GM12878 (cell line): ENCODE measurements at regions not wholly inside any gene's neighbourhood (a gene's known extent, or its start where the extent isn't known, plus 50 kb on each side); places are given as distances from the start of the nearest gene placed in this dataset.

Source experiments
- ATAC-seq: fragments of 200-7000 bp; cut with Tn5 transposase; 3 replicates; pipeline ENCODE4 v1.9.1; 2020; ENCODE audit warnings: mild to moderate bottlenecking, moderate library complexity
- BruUV-seq: library from RNA; stranded (reverse); fragments of 400-500 nt; replicated peaks from 2 replicates; lab custom pipeline; 2021; lab: Mats Ljungman, UMichigan
- CTCF ChIA-PET: fragments of 300-600 bp; sonication (Branson Sonifier 250); formaldehyde crosslinking; extraction: SDS; loops from one replicate; lab custom pipeline; 2021; ENCODE audit warnings: inconsistent platforms; lab: Yijun Ruan, JAX
- POLR2A ChIA-PET: fragments of 350-600 bp; formaldehyde crosslinking; extraction: SDS; loops from one replicate; lab custom pipeline; 2021; ENCODE audit warnings: inconsistent platforms; lab: Charles Lee
- RAD21 ChIA-PET: fragments of 300-600 bp; sonication (Branson Sonifier 250); formaldehyde crosslinking; loops from one replicate; lab custom pipeline; 2023; ENCODE audit warnings: antibody characterized with exemption; ENCODE audit not compliant: unreplicated experiment; lab: Charles Lee
- SMC1A ChIA-PET: fragments of 300-600 bp; sonication (Branson Sonifier 250); formaldehyde crosslinking; loops from one replicate; lab custom pipeline; 2023; ENCODE audit not compliant: unreplicated experiment, uncharacterized antibody; lab: Charles Lee
- DNase-seq: peaks from one replicate; pipeline ENCODE4 v3.0.0-alpha.2; 2011; ENCODE audit warnings: low read depth, low spot score
- FAIRE-seq: peaks from 3 replicates; lab custom pipeline; 2011; peaks lifted over from hg19 to GRCh38; lab: Jason Lieb, UNC
- H2AFZ ChIP-seq: 2 replicates; pipeline ENCODE4 v1.6.0; 2011; ENCODE audit warnings: low read depth, low read length, control low read depth; ENCODE audit not compliant: control insufficient read depth
- H3K27ac ChIP-seq: 2 replicates; pipeline ENCODE4 v1.5.1; 2011; ENCODE audit warnings: control low read depth; ENCODE audit not compliant: control insufficient read depth, insufficient read depth
- H3K27me3 ChIP-seq, 2 experiments: replicated peaks in 1 of 2; 2 replicates each; pipeline versions ENCODE4 v1.6.0 to v1.6.1; 2011; ENCODE audit warnings: low read length in 1 of 2; ENCODE audit not compliant: control insufficient read depth in 2 of 2, insufficient read depth in 2 of 2
- H3K36me3 ChIP-seq, 2 experiments: 2 replicates each; pipeline ENCODE4 v1.5.1; 2011; ENCODE audit warnings: low read length in 1 of 2; ENCODE audit not compliant: control insufficient read depth in 2 of 2, insufficient read depth in 2 of 2
- H3K4me1 ChIP-seq: 2 replicates; pipeline ENCODE4 v1.6.1; 2011; ENCODE audit warnings: mild to moderate bottlenecking, low read length, moderate library complexity, mixed read lengths; ENCODE audit not compliant: control insufficient read depth, insufficient read depth
- H3K4me2 ChIP-seq: 2 replicates; pipeline ENCODE4 v1.6.0; 2011; ENCODE audit warnings: control low read depth; ENCODE audit not compliant: control insufficient read depth, insufficient read depth
- H3K4me3 ChIP-seq: fragments of 200-600 bp; sonication (generic); 2 replicates; pipeline ENCODE4 v1.5.1; 2016
- H3K79me2 ChIP-seq: 2 replicates; pipeline ENCODE4 v1.6.0; 2011; ENCODE audit warnings: low read length; ENCODE audit not compliant: control insufficient read depth, insufficient read depth
- H3K9ac ChIP-seq: 2 replicates; pipeline ENCODE4 v1.8.0; 2011; ENCODE audit warnings: low read length, control low read depth, mixed read lengths; ENCODE audit not compliant: control insufficient read depth, insufficient read depth
- H3K9me3 ChIP-seq: replicated peaks from 3 replicates; pipeline ENCODE4 v1.5.1; 2011; ENCODE audit warnings: mild to moderate bottlenecking, low read length; ENCODE audit not compliant: control insufficient read depth, insufficient read depth
- H4K20me1 ChIP-seq: 2 replicates; pipeline ENCODE4 v1.6.0; 2011; ENCODE audit not compliant: control insufficient read depth, insufficient read depth
- CBX3 ChIP-seq: fragments of 200-600 bp; sonication (generic); IDR thresholded peaks from 2 replicates; pipeline ENCODE4 v1.6.1; 2016; ENCODE audit warnings: low read depth, borderline replicate concordance
- EED ChIP-seq: sonication (generic); IDR thresholded peaks from 2 replicates; pipeline ENCODE4 v1.6.1; 2016; ENCODE audit warnings: antibody characterized with exemption, low read depth
- RAD21 ChIP-seq: IDR thresholded peaks from 2 replicates; pipeline ENCODE4 v1.6.1; 2011; ENCODE audit warnings: mild to moderate bottlenecking, low read depth, low read length, moderate library complexity; ENCODE audit not compliant: insufficient read depth
- STAT3 ChIP-seq: IDR thresholded peaks from 2 replicates; pipeline ENCODE4 v1.6.1; 2011; ENCODE audit warnings: low read depth, low read length, improper control_type of control experiment
- WGBS: methylation state at CpG from one replicate; pipeline ENCODE4 v1.1.6; 2016; ENCODE audit warnings: low lambda C conversion rate; ENCODE audit not compliant: insufficient replicate concordance, insufficient coverage; ENCODE audit errors: missing lambda C conversion rate; 5-methylcytosine and 5-hydroxymethylcytosine counted together
- in situ Hi-C: fragments of 300-500 bp; cut with MboI; formaldehyde crosslinking; loops from 9 replicates; pipeline ENCODE4 v1.14.3; 2018; ENCODE audit warnings: mixed read lengths
- intact Hi-C: fragments of 100-400 bp; cut with micrococcal nuclease; formaldehyde crosslinking; loops from one replicate; pipeline ENCODE4 v1.14.2; 2022; ENCODE audit not compliant: unreplicated experiment
- TF ChIP-seq, protein P1 (sequence below): IDR thresholded peaks from 2 replicates; pipeline ENCODE4 v1.6.1; 2011; ENCODE audit warnings: low read depth, low read length, improper control_type of control experiment, borderline replicate concordance
- TF ChIP-seq, protein P2 (sequence below): fragments of 450-650 bp; IDR thresholded peaks from 2 replicates; pipeline ENCODE4 v1.6.1; 2016; ENCODE audit warnings: mild to moderate bottlenecking, moderate library complexity, borderline replicate concordance
- TF ChIP-seq, protein P3 (sequence below): fragments of 450-650 bp; IDR thresholded peaks from 2 replicates; pipeline ENCODE4 v1.6.1; 2017; ENCODE audit warnings: mild to moderate bottlenecking, low read depth, inconsistent platforms; ENCODE audit not compliant: poor library complexity, severe bottlenecking
- TF ChIP-seq, protein P4 (sequence below): IDR thresholded peaks from 2 replicates; pipeline ENCODE4 v1.6.1; 2011; ENCODE audit warnings: mild to moderate bottlenecking, low read depth, low read length, moderate library complexity; ENCODE audit not compliant: insufficient replicate concordance
- TF ChIP-seq, protein P5 (sequence below): IDR thresholded peaks from 2 replicates; pipeline ENCODE4 v1.6.1; 2011; ENCODE audit warnings: borderline replicate concordance, low read depth, mild to moderate bottlenecking, moderate library complexity, low read length; ENCODE audit not compliant: insufficient read depth, poor library complexity, severe bottlenecking

DNA sequence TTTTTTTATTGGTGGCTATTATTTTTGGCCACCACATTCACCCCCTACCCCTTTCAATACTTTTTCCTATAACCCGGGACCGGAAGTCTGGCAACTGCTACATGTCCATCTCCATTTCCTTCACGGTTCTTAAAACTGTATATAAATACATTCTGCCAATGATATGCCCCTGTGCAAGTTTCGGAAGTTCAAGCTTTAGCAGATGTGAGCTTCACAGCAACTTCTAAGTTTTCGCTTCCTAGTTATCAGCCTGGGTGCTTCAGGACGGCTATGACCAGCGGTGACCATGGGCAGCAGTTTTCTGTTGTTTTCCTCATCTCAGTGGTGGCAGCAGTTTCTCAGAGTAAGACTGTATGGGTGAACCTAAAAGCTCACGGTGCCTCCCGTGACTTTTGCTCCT, 153.5 kb upstream of the NFE2L3 start:
- ChIA-PET SMC1A (interaction anchor here (1.0 kb wide), 1 partner anchor 9 kb away, joined by 4 read pairs; no protein-coding TSS in a partner anchor), CTCF (no interaction called here), RAD21 (interaction anchor here (1.4 to 1.5 kb wide), 2 partner anchors 10 to 31 kb away, joined by 3 read pairs; no protein-coding TSS in a partner anchor), POLR2A (no interaction called here)
- no TSS peak for BruUV-seq
- no peak overlapping the region for H3K4me2 ChIP-seq
- no peaks in the 10 kb centered on the region for H3K79me2 ChIP-seq
- ATAC-seq (no peak), FAIRE-seq (no peak), DNase-seq (no peak)
- H4K20me1 ChIP-seq = no peaks in the 10 kb centered on the region
- no peak overlapping the region for H3K9ac ChIP-seq
- no peaks in the 10 kb centered on the region for H3K4me1 ChIP-seq
- no peak for TF ChIP-seq RAD21
- TF ChIP-seq, protein P1, sequence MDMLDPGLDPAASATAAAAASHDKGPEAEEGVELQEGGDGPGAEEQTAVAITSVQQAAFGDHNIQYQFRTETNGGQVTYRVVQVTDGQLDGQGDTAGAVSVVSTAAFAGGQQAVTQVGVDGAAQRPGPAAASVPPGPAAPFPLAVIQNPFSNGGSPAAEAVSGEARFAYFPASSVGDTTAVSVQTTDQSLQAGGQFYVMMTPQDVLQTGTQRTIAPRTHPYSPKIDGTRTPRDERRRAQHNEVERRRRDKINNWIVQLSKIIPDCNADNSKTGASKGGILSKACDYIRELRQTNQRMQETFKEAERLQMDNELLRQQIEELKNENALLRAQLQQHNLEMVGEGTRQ = no peak
- TF ChIP-seq, protein P2, sequence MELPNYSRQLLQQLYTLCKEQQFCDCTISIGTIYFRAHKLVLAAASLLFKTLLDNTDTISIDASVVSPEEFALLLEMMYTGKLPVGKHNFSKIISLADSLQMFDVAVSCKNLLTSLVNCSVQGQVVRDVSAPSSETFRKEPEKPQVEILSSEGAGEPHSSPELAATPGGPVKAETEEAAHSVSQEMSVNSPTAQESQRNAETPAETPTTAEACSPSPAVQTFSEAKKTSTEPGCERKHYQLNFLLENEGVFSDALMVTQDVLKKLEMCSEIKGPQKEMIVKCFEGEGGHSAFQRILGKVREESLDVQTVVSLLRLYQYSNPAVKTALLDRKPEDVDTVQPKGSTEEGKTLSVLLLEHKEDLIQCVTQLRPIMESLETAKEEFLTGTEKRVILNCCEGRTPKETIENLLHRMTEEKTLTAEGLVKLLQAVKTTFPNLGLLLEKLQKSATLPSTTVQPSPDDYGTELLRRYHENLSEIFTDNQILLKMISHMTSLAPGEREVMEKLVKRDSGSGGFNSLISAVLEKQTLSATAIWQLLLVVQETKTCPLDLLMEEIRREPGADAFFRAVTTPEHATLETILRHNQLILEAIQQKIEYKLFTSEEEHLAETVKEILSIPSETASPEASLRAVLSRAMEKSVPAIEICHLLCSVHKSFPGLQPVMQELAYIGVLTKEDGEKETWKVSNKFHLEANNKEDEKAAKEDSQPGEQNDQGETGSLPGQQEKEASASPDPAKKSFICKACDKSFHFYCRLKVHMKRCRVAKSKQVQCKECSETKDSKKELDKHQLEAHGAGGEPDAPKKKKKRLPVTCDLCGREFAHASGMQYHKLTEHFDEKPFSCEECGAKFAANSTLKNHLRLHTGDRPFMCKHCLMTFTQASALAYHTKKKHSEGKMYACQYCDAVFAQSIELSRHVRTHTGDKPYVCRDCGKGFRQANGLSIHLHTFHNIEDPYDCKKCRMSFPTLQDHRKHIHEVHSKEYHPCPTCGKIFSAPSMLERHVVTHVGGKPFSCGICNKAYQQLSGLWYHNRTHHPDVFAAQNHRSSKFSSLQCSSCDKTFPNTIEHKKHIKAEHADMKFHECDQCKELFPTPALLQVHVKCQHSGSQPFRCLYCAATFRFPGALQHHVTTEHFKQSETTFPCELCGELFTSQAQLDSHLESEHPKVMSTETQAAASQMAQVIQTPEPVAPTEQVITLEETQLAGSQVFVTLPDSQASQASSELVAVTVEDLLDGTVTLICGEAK = no peak
- TF ChIP-seq, protein P3, sequence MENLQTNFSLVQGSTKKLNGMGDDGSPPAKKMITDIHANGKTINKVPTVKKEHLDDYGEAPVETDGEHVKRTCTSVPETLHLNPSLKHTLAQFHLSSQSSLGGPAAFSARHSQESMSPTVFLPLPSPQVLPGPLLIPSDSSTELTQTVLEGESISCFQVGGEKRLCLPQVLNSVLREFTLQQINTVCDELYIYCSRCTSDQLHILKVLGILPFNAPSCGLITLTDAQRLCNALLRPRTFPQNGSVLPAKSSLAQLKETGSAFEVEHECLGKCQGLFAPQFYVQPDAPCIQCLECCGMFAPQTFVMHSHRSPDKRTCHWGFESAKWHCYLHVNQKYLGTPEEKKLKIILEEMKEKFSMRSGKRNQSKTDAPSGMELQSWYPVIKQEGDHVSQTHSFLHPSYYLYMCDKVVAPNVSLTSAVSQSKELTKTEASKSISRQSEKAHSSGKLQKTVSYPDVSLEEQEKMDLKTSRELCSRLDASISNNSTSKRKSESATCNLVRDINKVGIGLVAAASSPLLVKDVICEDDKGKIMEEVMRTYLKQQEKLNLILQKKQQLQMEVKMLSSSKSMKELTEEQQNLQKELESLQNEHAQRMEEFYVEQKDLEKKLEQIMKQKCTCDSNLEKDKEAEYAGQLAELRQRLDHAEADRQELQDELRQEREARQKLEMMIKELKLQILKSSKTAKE = no peak
- no peak for TF ChIP-seq EED
- TF ChIP-seq, protein P4, sequence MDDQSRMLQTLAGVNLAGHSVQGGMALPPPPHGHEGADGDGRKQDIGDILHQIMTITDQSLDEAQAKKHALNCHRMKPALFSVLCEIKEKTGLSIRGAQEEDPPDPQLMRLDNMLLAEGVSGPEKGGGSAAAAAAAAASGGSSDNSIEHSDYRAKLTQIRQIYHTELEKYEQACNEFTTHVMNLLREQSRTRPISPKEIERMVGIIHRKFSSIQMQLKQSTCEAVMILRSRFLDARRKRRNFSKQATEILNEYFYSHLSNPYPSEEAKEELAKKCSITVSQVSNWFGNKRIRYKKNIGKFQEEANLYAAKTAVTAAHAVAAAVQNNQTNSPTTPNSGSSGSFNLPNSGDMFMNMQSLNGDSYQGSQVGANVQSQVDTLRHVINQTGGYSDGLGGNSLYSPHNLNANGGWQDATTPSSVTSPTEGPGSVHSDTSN = no peak
- no peak for TF ChIP-seq CBX3
- TF ChIP-seq, protein P5, sequence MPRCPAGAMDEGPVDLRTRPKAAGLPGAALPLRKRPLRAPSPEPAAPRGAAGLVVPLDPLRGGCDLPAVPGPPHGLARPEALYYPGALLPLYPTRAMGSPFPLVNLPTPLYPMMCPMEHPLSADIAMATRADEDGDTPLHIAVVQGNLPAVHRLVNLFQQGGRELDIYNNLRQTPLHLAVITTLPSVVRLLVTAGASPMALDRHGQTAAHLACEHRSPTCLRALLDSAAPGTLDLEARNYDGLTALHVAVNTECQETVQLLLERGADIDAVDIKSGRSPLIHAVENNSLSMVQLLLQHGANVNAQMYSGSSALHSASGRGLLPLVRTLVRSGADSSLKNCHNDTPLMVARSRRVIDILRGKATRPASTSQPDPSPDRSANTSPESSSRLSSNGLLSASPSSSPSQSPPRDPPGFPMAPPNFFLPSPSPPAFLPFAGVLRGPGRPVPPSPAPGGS = no peak
- TF ChIP-seq STAT3 = no peak
- no peak overlapping the region for H3K4me3 ChIP-seq
- H2AFZ ChIP-seq = no peak overlapping the region
- H3K36me3 ChIP-seq = no peaks in the 10 kb centered on the region
- H3K27me3 ChIP-seq = 0 out of 4 replicates have a peak, but pooled peaks cover 0 to 1% of the 10 kb centered on the region in 2 experiments
- intact Hi-C loops = no loop called here
- WGBS = 79% methylated on average over 9 of the region's 9 CpGs
- no peaks in the 10 kb centered on the region for H3K9me3 ChIP-seq
- H3K27ac ChIP-seq = no peak overlapping the region
- in situ Hi-C loops = no loop called here
